Thoracic aorta (tissue), 2 donors: ENCODE measurements at regions not wholly inside any gene's neighbourhood (a gene's known extent, or its start where the extent isn't known, plus 50 kb on each side); places are given as distances from the start of the nearest gene placed in this dataset.

Experiments used
- ATAC-seq: fragments of 150-250 bp; one replicate; pipeline ENCODE4 v1.8.0; 2017; ENCODE audit warnings: low read depth; ENCODE audit not compliant: insufficient number of reproducible peaks, low FRiP score
- DNase-seq: peaks from one replicate; pipeline ENCODE4 v3.0.0-alpha.2; 2020; ENCODE audit warnings: low spot score
- H3K27ac ChIP-seq, 2 donors: fragments of 200-600 bp; sonication (generic); 1 replicate in 1 of 2; 2 replicates in 1 of 2; pipeline ENCODE4 v1.5.1; 2016; ENCODE audit warnings: mild to moderate bottlenecking in 2 of 2, moderate library complexity in 2 of 2
- H3K27me3 ChIP-seq: fragments of 200-600 bp; sonication (generic); replicated peaks from 2 replicates; pipeline ENCODE4 v1.6.0; 2016; ENCODE audit warnings: mild to moderate bottlenecking; ENCODE audit not compliant: insufficient read depth
- H3K36me3 ChIP-seq: fragments of 200-600 bp; sonication (generic); one replicate; pipeline ENCODE4 v1.5.1; 2016
- H3K4me1 ChIP-seq, 2 donors: fragments of 200-600 bp; sonication (generic); 1 replicate in 1 of 2; 2 replicates in 1 of 2; pipeline versions ENCODE4 v1.5.1 to v1.6.0; 2016; ENCODE audit warnings: low read depth in 2 of 2, mild to moderate bottlenecking in 1 of 2; ENCODE audit not compliant: control insufficient read depth in 1 of 2
- H3K4me3 ChIP-seq: fragments of 200-600 bp; sonication (generic); 2 replicates; pipeline ENCODE4 v1.5.1; 2016; ENCODE audit warnings: mild to moderate bottlenecking
- H3K9me3 ChIP-seq: fragments of 200-600 bp; sonication (generic); 2 replicates; pipeline ENCODE4 v1.5.1; 2016
- TF ChIP-seq, protein P1 (sequence below): fragments of 200-600 bp; sonication (generic); IDR thresholded peaks from one replicate; pipeline ENCODE4 v1.5.1; 2019; ENCODE audit warnings: antibody characterized with exemption

DNA sequence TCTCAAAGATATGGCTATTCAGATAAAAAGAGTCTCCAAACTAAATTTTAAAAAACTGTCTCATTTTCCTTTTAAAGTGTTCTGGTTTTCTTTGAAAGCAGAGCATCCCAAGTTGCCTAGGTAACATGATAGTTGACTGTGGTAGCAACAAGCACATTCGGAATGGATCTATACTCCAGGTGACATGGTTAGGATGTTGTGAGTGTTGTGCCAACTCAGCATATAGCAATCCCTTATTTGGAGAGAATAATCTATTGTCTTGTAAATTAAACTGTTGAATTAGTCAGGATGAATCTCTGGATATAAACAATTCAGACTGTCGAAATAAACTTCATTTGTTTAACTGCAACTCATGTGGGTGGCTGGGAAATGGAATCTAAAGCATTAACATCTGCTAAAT, 418.6 kb downstream of the TUSC7 start:
- Histone ChIP-seq H3K9me3 (no peaks in the 10 kb centered on the region), H3K4me1 (no peaks in the 10 kb centered on the region), H3K4me3 (no peak overlapping the region), H3K27me3 (no peaks in the 10 kb centered on the region), H3K36me3 (no peaks in the 10 kb centered on the region), H3K27ac (no peak overlapping the region)
- ATAC-seq (no peak), DNase-seq (no peak)
- TF ChIP-seq, protein P1, sequence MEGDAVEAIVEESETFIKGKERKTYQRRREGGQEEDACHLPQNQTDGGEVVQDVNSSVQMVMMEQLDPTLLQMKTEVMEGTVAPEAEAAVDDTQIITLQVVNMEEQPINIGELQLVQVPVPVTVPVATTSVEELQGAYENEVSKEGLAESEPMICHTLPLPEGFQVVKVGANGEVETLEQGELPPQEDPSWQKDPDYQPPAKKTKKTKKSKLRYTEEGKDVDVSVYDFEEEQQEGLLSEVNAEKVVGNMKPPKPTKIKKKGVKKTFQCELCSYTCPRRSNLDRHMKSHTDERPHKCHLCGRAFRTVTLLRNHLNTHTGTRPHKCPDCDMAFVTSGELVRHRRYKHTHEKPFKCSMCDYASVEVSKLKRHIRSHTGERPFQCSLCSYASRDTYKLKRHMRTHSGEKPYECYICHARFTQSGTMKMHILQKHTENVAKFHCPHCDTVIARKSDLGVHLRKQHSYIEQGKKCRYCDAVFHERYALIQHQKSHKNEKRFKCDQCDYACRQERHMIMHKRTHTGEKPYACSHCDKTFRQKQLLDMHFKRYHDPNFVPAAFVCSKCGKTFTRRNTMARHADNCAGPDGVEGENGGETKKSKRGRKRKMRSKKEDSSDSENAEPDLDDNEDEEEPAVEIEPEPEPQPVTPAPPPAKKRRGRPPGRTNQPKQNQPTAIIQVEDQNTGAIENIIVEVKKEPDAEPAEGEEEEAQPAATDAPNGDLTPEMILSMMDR: no peak

DNA sequence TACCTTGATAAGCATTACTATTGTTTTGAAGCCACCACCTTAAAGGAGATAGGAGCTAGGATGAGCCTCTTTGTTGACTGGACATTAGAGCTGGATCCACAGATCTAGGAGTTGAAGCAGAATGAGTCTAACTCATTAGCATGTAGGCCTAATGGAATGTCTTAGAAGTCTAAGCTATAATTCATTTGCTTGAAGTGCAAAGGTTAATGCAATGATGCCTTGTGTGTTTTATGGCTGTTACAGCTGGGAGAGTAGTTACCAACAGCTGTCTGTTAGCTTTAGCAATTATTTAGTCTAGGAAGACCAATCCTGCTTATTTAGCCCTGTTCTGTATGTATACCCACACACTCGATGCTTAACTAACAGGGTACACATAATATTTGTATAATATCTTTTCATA, 419.3 kb downstream of the TUSC7 start:
- H3K27me3 ChIP-seq: no peaks in the 10 kb centered on the region
- ATAC-seq (no peak), DNase-seq (no peak)
- TF ChIP-seq, protein P1: no peak
- no peaks in the 10 kb centered on the region for H3K36me3 ChIP-seq
- no peak overlapping the region for H3K27ac ChIP-seq
- no peak overlapping the region for H3K4me3 ChIP-seq
- H3K9me3 ChIP-seq: no peaks in the 10 kb centered on the region
- H3K4me1 ChIP-seq: no peaks in the 10 kb centered on the region

DNA sequence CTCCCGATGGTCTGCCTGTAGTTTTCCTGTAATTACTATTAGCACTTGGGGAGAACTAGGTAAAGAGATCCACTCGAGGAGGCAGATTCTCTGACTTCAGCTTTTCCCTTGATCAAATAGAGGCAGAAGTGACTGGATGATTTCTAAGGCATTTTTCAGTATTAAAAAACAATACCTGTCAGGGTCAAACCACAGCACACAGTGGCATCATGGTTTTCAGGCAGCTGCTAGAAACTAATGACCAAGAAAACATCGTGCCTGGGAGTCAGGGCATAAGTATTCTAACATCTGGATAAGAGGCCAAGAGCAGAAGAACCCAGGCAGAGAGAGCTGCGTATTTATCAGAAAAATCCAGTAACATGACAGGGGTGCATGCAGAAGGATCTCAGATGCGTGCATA, 419.9 kb downstream of the TUSC7 start:
- Histone ChIP-seq H3K4me1 (no peaks in the 10 kb centered on the region), H3K27ac (no peak overlapping the region), H3K36me3 (no peaks in the 10 kb centered on the region), H3K27me3 (no peaks in the 10 kb centered on the region), H3K4me3 (no peak overlapping the region), H3K9me3 (no peaks in the 10 kb centered on the region)
- TF ChIP-seq, protein P1: no peak
- no peak for ATAC-seq
- no peak for DNase-seq

DNA sequence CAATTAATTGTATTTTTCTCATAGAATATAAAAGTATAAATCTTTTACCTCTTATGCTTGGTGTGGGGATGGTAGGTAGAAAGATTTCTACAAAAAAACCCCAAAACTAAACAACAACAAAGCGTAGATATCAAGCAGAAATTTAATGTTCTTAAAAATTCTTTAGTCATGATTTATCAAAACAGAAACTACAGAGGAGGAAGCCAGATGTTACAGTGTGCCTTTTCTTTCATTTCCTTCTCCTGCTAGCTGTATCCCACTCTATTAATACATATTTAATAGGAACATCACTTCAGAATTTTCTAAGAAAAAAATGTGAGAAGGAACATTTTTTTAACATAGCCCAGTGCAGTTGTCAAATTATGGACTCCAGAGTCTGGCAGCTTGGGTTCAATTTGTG, 420.6 kb downstream of the TUSC7 start:
- no peak for ATAC-seq
- H3K9me3 ChIP-seq: no peaks in the 10 kb centered on the region
- no peak overlapping the region for H3K4me3 ChIP-seq
- no peaks in the 10 kb centered on the region for H3K27me3 ChIP-seq
- H3K36me3 ChIP-seq: no peaks in the 10 kb centered on the region
- TF ChIP-seq, protein P1: no peak
- no peaks in the 10 kb centered on the region for H3K4me1 ChIP-seq
- H3K27ac ChIP-seq: no peak overlapping the region
- no peak for DNase-seq

DNA sequence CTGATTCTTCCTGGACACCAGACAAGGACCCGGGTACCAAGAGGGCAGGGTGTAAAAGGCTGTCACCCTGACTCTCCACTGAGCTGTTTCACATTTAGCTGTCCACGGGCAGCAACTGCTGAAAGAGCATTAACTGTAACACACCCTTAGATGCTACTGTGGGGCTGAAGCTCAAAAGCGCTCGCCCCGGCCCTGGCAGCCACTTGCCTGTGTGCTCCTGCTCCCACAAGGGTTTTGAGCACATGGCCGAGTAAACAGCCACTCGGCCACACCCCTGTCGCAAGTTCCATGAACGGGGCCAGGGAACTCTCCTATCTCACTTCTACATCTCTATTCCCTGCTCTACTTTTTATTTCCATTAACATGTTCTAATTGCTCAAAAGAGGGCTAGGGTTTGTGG, 421.7 kb downstream of the TUSC7 start:
- no peaks in the 10 kb centered on the region for H3K4me1 ChIP-seq
- DNase-seq (no peak), ATAC-seq (no peak)
- TF ChIP-seq, protein P1: no peak
- no peaks in the 10 kb centered on the region for H3K27me3 ChIP-seq
- no peak overlapping the region for H3K4me3 ChIP-seq
- no peak overlapping the region for H3K27ac ChIP-seq
- no peaks in the 10 kb centered on the region for H3K36me3 ChIP-seq
- no peaks in the 10 kb centered on the region for H3K9me3 ChIP-seq
